Spleen (tissue), 7 donors: ENCODE measurements at regions not wholly inside any gene's neighbourhood (a gene's known extent, or its start where the extent isn't known, plus 50 kb on each side); places are given as distances from the start of the nearest gene placed in this dataset.

ENCODE experiments used
- CTCF ChIP-seq, 11 experiments: fragments of 200-600 bp in 7 of 11; fragments of 450-650 bp in 4 of 11; sonication (generic) in 4 of 11; IDR thresholded peaks in 8 of 11; conservative IDR thresholded peaks in 3 of 11; 1 replicate in 7 of 11; 2 replicates in 4 of 11; pipeline versions ENCODE4 v1.4.0 to v1.8.0; 2016 to 2021; ENCODE audit warnings: antibody characterized with exemption in 11 of 11, inconsistent platforms in 4 of 11, mild to moderate bottlenecking in 1 of 11
- POLR2A ChIP-seq, 3 donors: fragments of 450-650 bp; IDR thresholded peaks; one replicate each; pipeline ENCODE4 v1.5.1; 2017; ENCODE audit warnings: antibody characterized with exemption in 3 of 3, mild to moderate bottlenecking in 1 of 3
- POLR2AphosphoS5 ChIP-seq, 3 donors: sonication (generic); formaldehyde crosslinking; IDR thresholded peaks; one replicate each; pipeline ENCODE4 v1.5.1; 2017; ENCODE audit warnings: antibody characterized with exemption in 3 of 3
- donor health status: DM: no; HTN: no; CAD: no; lungs with moderate emphysema.
- donor health status: DM: no; HTN: no; CAD: no.
- donor health status: DM: no; HTN: no; CAD: no.

DNA sequence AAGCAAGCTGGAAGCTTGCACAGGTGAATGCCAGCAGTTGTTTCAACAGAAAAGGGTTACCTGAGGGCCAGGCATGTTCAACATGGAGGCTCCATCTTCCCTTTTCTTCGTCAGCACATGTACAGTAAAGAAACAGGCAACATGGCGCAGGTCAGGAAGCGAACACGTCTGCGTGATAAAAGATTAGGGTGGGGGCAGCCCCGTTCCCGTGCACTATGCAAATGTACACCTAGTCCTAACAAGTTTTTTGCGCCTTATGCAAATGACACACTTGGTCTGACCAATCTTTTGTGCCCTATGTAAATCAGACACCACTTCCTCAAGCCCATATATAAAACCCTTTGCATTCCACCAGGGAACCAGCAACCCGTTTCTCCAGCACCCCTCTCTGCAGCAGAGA, 452.1 kb upstream of the PTPRD start:
- TF ChIP-seq CTCF (IDR thresholded peaks at IDR 0.05 in 8 of 11, conservative IDR thresholded peaks at IDR 0.05 in 3 of 11) (no peak), POLR2A (IDR thresholded peaks at IDR 0.05) (no peak), POLR2AphosphoS5 (IDR thresholded peaks at IDR 0.05) (no peak)
